Duodenal mucosa (tissue), 2 donors: ENCODE measurements at regions not wholly inside any gene's neighbourhood (a gene's known extent, or its start where the extent isn't known, plus 50 kb on each side); places are given as distances from the start of the nearest gene placed in this dataset.

Experiments used
- H3K27ac ChIP-seq: one replicate; pipeline ENCODE4 v1.7.0; 2013; ENCODE audit warnings: low read depth, low read length
- H3K27me3 ChIP-seq, 2 donors: one replicate each; pipeline ENCODE4 v1.7.0; 2013; ENCODE audit warnings: low read length in 2 of 2, control low read depth in 1 of 2; ENCODE audit not compliant: insufficient read depth in 2 of 2, control insufficient read depth in 1 of 2
- H3K36me3 ChIP-seq, 2 donors: one replicate each; pipeline ENCODE4 v1.7.0; 2013; ENCODE audit warnings: low read length in 2 of 2, control low read depth in 1 of 2; ENCODE audit not compliant: insufficient read depth in 2 of 2, control insufficient read depth in 1 of 2
- H3K4me1 ChIP-seq, 2 donors: one replicate each; pipeline ENCODE4 v1.7.0; 2013; ENCODE audit warnings: low read length in 2 of 2, control low read depth in 1 of 2; ENCODE audit not compliant: insufficient read depth in 2 of 2, control insufficient read depth in 1 of 2
- H3K4me3 ChIP-seq, 2 donors: one replicate each; pipeline ENCODE4 v1.7.0; 2013; ENCODE audit warnings: low read length in 2 of 2, low read depth in 1 of 2
- H3K9ac ChIP-seq, 2 donors: one replicate each; pipeline ENCODE4 v1.7.0; 2013; ENCODE audit warnings: low read length in 2 of 2, low read depth in 1 of 2
- H3K9me3 ChIP-seq, 2 donors: one replicate each; pipeline ENCODE4 v1.7.0; 2013; ENCODE audit warnings: low read length in 2 of 2, control low read depth in 1 of 2; ENCODE audit not compliant: control insufficient read depth in 1 of 2

- no peak overlapping the region for H3K4me3 ChIP-seq
- no peak overlapping the region for H3K9ac ChIP-seq
- H3K27me3 ChIP-seq, result peaks cover 2 to 5% of the 10 kb centered on the region in 2 donors
- peaks cover 0 to 7% of the 10 kb centered on the region in 2 donors for H3K4me1 ChIP-seq
- H3K27ac ChIP-seq, result no peak overlapping the region
- no peaks in the 10 kb centered on the region for H3K9me3 ChIP-seq
- no peaks in the 10 kb centered on the region for H3K36me3 ChIP-seq
Observed at GRCh38 chr6:33860706-33861474, 57.1 kb upstream of the MLN start.

- Histone ChIP-seq H3K4me3 (no peak overlapping the region), H3K9me3 (no peaks in the 10 kb centered on the region), H3K27ac (no peak overlapping the region), H3K27me3 (peaks cover 4 to 13% of the 10 kb centered on the region in 2 donors), H3K36me3 (no peaks in the 10 kb centered on the region), H3K4me1 (peaks cover 0 to 7% of the 10 kb centered on the region in 2 donors), H3K9ac (no peak overlapping the region)
Observed at GRCh38 chr6:33860006-33860405, 56.2 kb upstream of the MLN start.

GRCh38 chr6:33858804-33859505 is 55.2 kb upstream of the MLN start:
- Histone ChIP-seq H3K4me3 (no peak overlapping the region), H3K36me3 (no peaks in the 10 kb centered on the region), H3K9me3 (no peaks in the 10 kb centered on the region), H3K27ac (no peak overlapping the region), H3K4me1 (peaks cover 0 to 7% of the 10 kb centered on the region in 2 donors), H3K27me3 (peaks cover 10 to 13% of the 10 kb centered on the region in 2 donors), H3K9ac (no peak overlapping the region)

GRCh38 chr6:33857932-33858475 is 54.2 kb upstream of the MLN start:
- Histone ChIP-seq H3K36me3 (no peaks in the 10 kb centered on the region), H3K4me1 (peaks cover 0 to 7% of the 10 kb centered on the region in 2 donors), H3K27me3 (peaks cover 10 to 13% of the 10 kb centered on the region in 2 donors), H3K9me3 (no peaks in the 10 kb centered on the region), H3K4me3 (no peak overlapping the region), H3K27ac (no peak overlapping the region), H3K9ac (no peak overlapping the region)

- no peak overlapping the region for H3K27ac ChIP-seq
- peaks cover 0 to 7% of the 10 kb centered on the region in 2 donors for H3K4me1 ChIP-seq
- no peaks in the 10 kb centered on the region for H3K9me3 ChIP-seq
- H3K4me3 ChIP-seq, result no peak overlapping the region
- no peak overlapping the region for H3K9ac ChIP-seq
- H3K27me3 ChIP-seq, result peaks cover 9 to 10% of the 10 kb centered on the region in 2 donors
- no peaks in the 10 kb centered on the region for H3K36me3 ChIP-seq
Observed at GRCh38 chr6:33857093-33857931, 53.5 kb upstream of the MLN start.

GRCh38 chr6:33856655-33857054 is 52.9 kb upstream of the MLN start:
- Histone ChIP-seq H3K4me1 (peaks cover 0 to 7% of the 10 kb centered on the region in 2 donors), H3K27ac (no peak overlapping the region), H3K9me3 (no peaks in the 10 kb centered on the region), H3K9ac (no peak overlapping the region), H3K4me3 (no peak overlapping the region), H3K27me3 (peaks cover 9 to 10% of the 10 kb centered on the region in 2 donors), H3K36me3 (no peaks in the 10 kb centered on the region)

- H3K9me3 ChIP-seq, result no peaks in the 10 kb centered on the region
- H3K27me3 ChIP-seq, result peaks cover 10 to 14% of the 10 kb centered on the region in 2 donors
- peaks cover 0 to 4% of the 10 kb centered on the region in 2 donors for H3K4me1 ChIP-seq
- H3K36me3 ChIP-seq, result no peaks in the 10 kb centered on the region
- no peak overlapping the region for H3K27ac ChIP-seq
- H3K4me3 ChIP-seq, result no peak overlapping the region
- H3K9ac ChIP-seq, result no peak overlapping the region
Observed at GRCh38 chr6:33856031-33856590, 52.3 kb upstream of the MLN start.

- peaks cover 13 to 18% of the 10 kb centered on the region in 2 donors for H3K27me3 ChIP-seq
- H3K36me3 ChIP-seq, result no peaks in the 10 kb centered on the region
- H3K9me3 ChIP-seq, result no peaks in the 10 kb centered on the region
- no peak overlapping the region for H3K4me3 ChIP-seq
- H3K27ac ChIP-seq, result no peak overlapping the region
- no peak overlapping the region for H3K9ac ChIP-seq
- no peaks in the 10 kb centered on the region for H3K4me1 ChIP-seq
Observed at GRCh38 chr6:33854572-33855030, 50.8 kb upstream of the MLN start.

- Histone ChIP-seq H3K27ac (no peak overlapping the region), H3K4me1 (no peaks in the 10 kb centered on the region), H3K9ac (no peak overlapping the region), H3K9me3 (no peaks in the 10 kb centered on the region), H3K36me3 (no peaks in the 10 kb centered on the region), H3K4me3 (no peak overlapping the region), H3K27me3 (peaks cover 13 to 18% of the 10 kb centered on the region in 2 donors)
Observed at GRCh38 chr6:33853736-33854135, 49.9 kb upstream of the MLN start.
